ENCODE measurements at regions not wholly inside any gene's neighbourhood (a gene's known extent, or its start where the extent isn't known, plus 50 kb on each side); places are given as distances from the start of the nearest gene placed in this dataset.

GRCh38 chr9:31590091-31590490 lies 794.4 kb upstream of the ACO1 start:
- no peak for TF ChIP-seq CTCF (conservative IDR thresholded peaks at IDR 0.05 in 1 of 2, IDR thresholded peaks at IDR 0.05 in 1 of 2; ENCODE audit: extremely low read depth in 1 of 2, insufficient read depth in 1 of 2, low read depth in 1 of 2, low read length in 2 of 2)
- no peak for TF ChIP-seq EZH2 (IDR thresholded peaks at IDR 0.05; ENCODE audit: borderline replicate concordance, low read length)

Data from mammary epithelial cell (primary cell).